AG10803 (cell line): ENCODE measurements at regions not wholly inside any gene's neighbourhood (a gene's known extent, or its start where the extent isn't known, plus 50 kb on each side); places are given as distances from the start of the nearest gene placed in this dataset.
"Not testable (repeated sequence)": the region's sequence is repeated elsewhere in the genome, so short reads cannot be mapped to it uniquely, and the experiment has no call there.

Source experiments
- DNase-seq: peaks from one replicate; pipeline ENCODE4 v3.0.0; 2010; ENCODE audit warnings: low read depth
- H3K4me3 ChIP-seq: 2 replicates; pipeline ENCODE4 v1.5.1; 2011; ENCODE audit warnings: mild to moderate bottlenecking, low read length, control low read depth
- CTCF ChIP-seq: conservative IDR thresholded peaks from 2 replicates; pipeline ENCODE4 v1.5.1; 2011; ENCODE audit warnings: mild to moderate bottlenecking, low read length, control low read depth, inconsistent platforms

GRCh38 chr13:50464349-50465251, 378.9 kb downstream of the DLEU7 start:
- TF ChIP-seq CTCF = no peak
- DNase-seq = no peak
- H3K4me3 ChIP-seq = no peak overlapping the region

GRCh38 chr13:50466456-50466855, 377.0 kb downstream of the DLEU7 start:
- no peak overlapping the region for H3K4me3 ChIP-seq
- DNase-seq = no peak
- TF ChIP-seq CTCF = no peak

- no peak overlapping the region for H3K4me3 ChIP-seq
- peak; percentile 28 for DNase-seq
- no peak for TF ChIP-seq CTCF
These were observed 376.1 kb downstream of the DLEU7 start for GRCh38 chr13:50467156-50468110.

GRCh38 chr13:50468849-50469669, 374.4 kb downstream of the DLEU7 start:
- no peak for TF ChIP-seq CTCF
- H3K4me3 ChIP-seq = no peak overlapping the region
- no peak for DNase-seq

- H3K4me3 ChIP-seq, DNase-seq: not testable (repeated sequence)
These were observed 370.4 kb downstream of the DLEU7 start for GRCh38 chr13:50473050-50473449.

- TF ChIP-seq CTCF = no peak
- no peak for DNase-seq
- no peak overlapping the region for H3K4me3 ChIP-seq
These were observed 369.3 kb downstream of the DLEU7 start for GRCh38 chr13:50474088-50474662.
